ENCODE measurements at regions not wholly inside any gene's neighbourhood (a gene's known extent, or its start where the extent isn't known, plus 50 kb on each side); places are given as distances from the start of the nearest gene placed in this dataset.

DNA sequence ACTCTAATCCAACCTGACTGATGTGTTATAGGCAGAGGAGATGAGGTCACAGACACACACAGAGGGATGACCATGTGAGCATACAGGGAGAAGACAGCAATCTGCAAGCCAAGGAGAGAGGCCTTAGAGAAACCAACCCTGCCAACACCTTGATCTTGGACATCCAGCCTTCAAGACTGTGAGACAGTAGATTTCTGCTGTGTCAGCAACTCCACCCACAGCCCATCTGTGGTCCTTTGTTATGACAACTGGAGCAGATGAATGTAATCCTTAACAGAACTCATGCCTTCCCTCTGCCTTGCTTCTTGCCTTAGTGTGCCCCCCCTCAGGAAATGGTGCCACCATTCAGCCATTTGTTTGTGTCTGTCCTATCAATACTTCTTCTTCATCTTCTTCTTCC, 107.4 kb downstream of the NXNL2 start:
- POLR2A ChIA-PET = no interaction called here
- Histone ChIP-seq H2AFZ (ENCODE audit: low read depth) (no peak overlapping the region), H3K36me3 (replicated peaks in 1 of 2; ENCODE audit: control insufficient read depth in 1 of 2, insufficient read depth in 2 of 2, low read length in 1 of 2) (no peaks in the 10 kb centered on the region), H3F3A (replicated peaks; ENCODE audit: insufficient read depth) (no peaks in the 10 kb centered on the region), H3K4me3 (ENCODE audit: low read depth in 2 of 2, low read length in 1 of 2) (no peak overlapping the region), H3K9me2 (no peaks in the 10 kb centered on the region), H4K20me1 (ENCODE audit: insufficient read depth) (no peaks in the 10 kb centered on the region), H3K9ac (no peak overlapping the region), H3K4me2 (no peak overlapping the region), H3K9me3 (no peaks in the 10 kb centered on the region), H3K4me1 (ENCODE audit: control insufficient read depth in 1 of 2, insufficient read depth in 2 of 2, low read depth in 1 of 2, low read length in 1 of 2) (no peaks in the 10 kb centered on the region), H3K27me3 (ENCODE audit: insufficient read depth) (no peaks in the 10 kb centered on the region), H3K79me2 (ENCODE audit: insufficient read depth) (no peaks in the 10 kb centered on the region), H3K27ac (ENCODE audit: low read depth in 2 of 2, low read length in 1 of 2) (no peak overlapping the region)
- CTCF ChIA-PET = no interaction called here
- no peak for TF ChIP-seq RXRA (IDR thresholded peaks at IDR 0.05; ENCODE audit: borderline replicate concordance, low read depth)
- TF ChIP-seq TAF1 (IDR thresholded peaks at IDR 0.05; ENCODE audit: borderline replicate concordance, low read depth, low read length) = no peak
- TF ChIP-seq GABPA (IDR thresholded peaks at IDR 0.05; ENCODE audit: low read depth) = no peak
- TF ChIP-seq TCF12 (IDR thresholded peaks at IDR 0.05) = no peak
- TF ChIP-seq RCOR1 (IDR thresholded peaks at IDR 0.05; ENCODE audit: low read length) = no peak
- no peak for TF ChIP-seq JUND (IDR thresholded peaks at IDR 0.05)
- TF ChIP-seq, protein P1, sequence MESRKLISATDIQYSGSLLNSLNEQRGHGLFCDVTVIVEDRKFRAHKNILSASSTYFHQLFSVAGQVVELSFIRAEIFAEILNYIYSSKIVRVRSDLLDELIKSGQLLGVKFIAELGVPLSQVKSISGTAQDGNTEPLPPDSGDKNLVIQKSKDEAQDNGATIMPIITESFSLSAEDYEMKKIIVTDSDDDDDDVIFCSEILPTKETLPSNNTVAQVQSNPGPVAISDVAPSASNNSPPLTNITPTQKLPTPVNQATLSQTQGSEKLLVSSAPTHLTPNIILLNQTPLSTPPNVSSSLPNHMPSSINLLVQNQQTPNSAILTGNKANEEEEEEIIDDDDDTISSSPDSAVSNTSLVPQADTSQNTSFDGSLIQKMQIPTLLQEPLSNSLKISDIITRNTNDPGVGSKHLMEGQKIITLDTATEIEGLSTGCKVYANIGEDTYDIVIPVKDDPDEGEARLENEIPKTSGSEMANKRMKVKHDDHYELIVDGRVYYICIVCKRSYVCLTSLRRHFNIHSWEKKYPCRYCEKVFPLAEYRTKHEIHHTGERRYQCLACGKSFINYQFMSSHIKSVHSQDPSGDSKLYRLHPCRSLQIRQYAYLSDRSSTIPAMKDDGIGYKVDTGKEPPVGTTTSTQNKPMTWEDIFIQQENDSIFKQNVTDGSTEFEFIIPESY (IDR thresholded peaks at IDR 0.05; ENCODE audit: borderline replicate concordance, low read depth) = no peak
- TF ChIP-seq, protein P2, sequence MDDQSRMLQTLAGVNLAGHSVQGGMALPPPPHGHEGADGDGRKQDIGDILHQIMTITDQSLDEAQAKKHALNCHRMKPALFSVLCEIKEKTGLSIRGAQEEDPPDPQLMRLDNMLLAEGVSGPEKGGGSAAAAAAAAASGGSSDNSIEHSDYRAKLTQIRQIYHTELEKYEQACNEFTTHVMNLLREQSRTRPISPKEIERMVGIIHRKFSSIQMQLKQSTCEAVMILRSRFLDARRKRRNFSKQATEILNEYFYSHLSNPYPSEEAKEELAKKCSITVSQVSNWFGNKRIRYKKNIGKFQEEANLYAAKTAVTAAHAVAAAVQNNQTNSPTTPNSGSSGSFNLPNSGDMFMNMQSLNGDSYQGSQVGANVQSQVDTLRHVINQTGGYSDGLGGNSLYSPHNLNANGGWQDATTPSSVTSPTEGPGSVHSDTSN (IDR thresholded peaks at IDR 0.05) = no peak
- no peak for TF ChIP-seq FOSL2 (IDR thresholded peaks at IDR 0.05; ENCODE audit: borderline replicate concordance, low read depth)
- TF ChIP-seq CHD2 (IDR thresholded peaks at IDR 0.05; ENCODE audit: low read length, partially characterized antibody) = no peak
- no peak for TF ChIP-seq NRF1 (IDR thresholded peaks at IDR 0.05; ENCODE audit: low read depth, low read length)
- TF ChIP-seq, protein P3, sequence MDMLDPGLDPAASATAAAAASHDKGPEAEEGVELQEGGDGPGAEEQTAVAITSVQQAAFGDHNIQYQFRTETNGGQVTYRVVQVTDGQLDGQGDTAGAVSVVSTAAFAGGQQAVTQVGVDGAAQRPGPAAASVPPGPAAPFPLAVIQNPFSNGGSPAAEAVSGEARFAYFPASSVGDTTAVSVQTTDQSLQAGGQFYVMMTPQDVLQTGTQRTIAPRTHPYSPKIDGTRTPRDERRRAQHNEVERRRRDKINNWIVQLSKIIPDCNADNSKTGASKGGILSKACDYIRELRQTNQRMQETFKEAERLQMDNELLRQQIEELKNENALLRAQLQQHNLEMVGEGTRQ (IDR thresholded peaks at IDR 0.05; ENCODE audit: borderline replicate concordance, low read depth, low read length) = no peak
- no peak for TF ChIP-seq GATA2 (CRISPR knock-in tag; IDR thresholded peaks at IDR 0.05)
- no peak for TF ChIP-seq ELF1 (IDR thresholded peaks at IDR 0.05)
- TF ChIP-seq RAD21 (IDR thresholded peaks at IDR 0.05; ENCODE audit: low read length) = no peak
- no peak for TF ChIP-seq SIN3A (IDR thresholded peaks at IDR 0.05; ENCODE audit: borderline replicate concordance, low read depth, low read length)
- no peak for TF ChIP-seq MEF2A (IDR thresholded peaks at IDR 0.05; ENCODE audit: borderline replicate concordance, low read depth)
- TF ChIP-seq, protein P4, sequence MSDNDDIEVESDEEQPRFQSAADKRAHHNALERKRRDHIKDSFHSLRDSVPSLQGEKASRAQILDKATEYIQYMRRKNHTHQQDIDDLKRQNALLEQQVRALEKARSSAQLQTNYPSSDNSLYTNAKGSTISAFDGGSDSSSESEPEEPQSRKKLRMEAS (IDR thresholded peaks at IDR 0.05; ENCODE audit: low read depth) = no peak
- no peak for TF ChIP-seq MXI1 (IDR thresholded peaks at IDR 0.05; ENCODE audit: low read depth, low read length)
- no peak for TF ChIP-seq FOXM1 (IDR thresholded peaks at IDR 0.05; ENCODE audit: low read depth)
- no peak for DNase-seq
